Astrocyte (in vitro differentiated cells and primary cell): ENCODE measurements at regions not wholly inside any gene's neighbourhood (a gene's known extent, or its start where the extent isn't known, plus 50 kb on each side); places are given as distances from the start of the nearest gene placed in this dataset.

Experiments used
- DNase-seq: peaks from one replicate; pipeline ENCODE4 v3.0.0-alpha.2; 2010; ENCODE audit warnings: low read depth
- FAIRE-seq: peaks from 2 replicates; lab custom pipeline; 2011; peaks lifted over from hg19 to GRCh38; lab: Jason Lieb, UNC
- H2AFZ ChIP-seq: 2 replicates; pipeline ENCODE4 v1.6.0; 2012; ENCODE audit warnings: low read depth, low read length, inconsistent platforms
- H3K27ac ChIP-seq: 2 replicates; pipeline ENCODE4 v1.5.1; 2011; ENCODE audit warnings: low read depth, low read length, inconsistent platforms
- H3K27me3 ChIP-seq: 2 replicates; pipeline ENCODE4 v1.6.0; 2011; ENCODE audit warnings: low read length, inconsistent platforms; ENCODE audit not compliant: insufficient read depth
- H3K36me3 ChIP-seq: 2 replicates; pipeline ENCODE4 v1.5.1; 2011; ENCODE audit warnings: low read length, inconsistent platforms; ENCODE audit not compliant: insufficient read depth
- H3K4me1 ChIP-seq: 2 replicates; pipeline ENCODE4 v1.5.1; 2011; ENCODE audit warnings: low read length, inconsistent platforms; ENCODE audit not compliant: insufficient read depth
- H3K4me2 ChIP-seq: 2 replicates; pipeline ENCODE4 v1.6.0; 2012; ENCODE audit warnings: low read length, inconsistent platforms
- H3K4me3 ChIP-seq: 2 replicates; pipeline ENCODE4 v1.5.1; 2011; ENCODE audit warnings: low read depth, mild to moderate bottlenecking, low read length, inconsistent platforms; ENCODE audit not compliant: insufficient read depth
- H3K79me2 ChIP-seq: 2 replicates; pipeline ENCODE4 v1.6.0; 2012; ENCODE audit warnings: mild to moderate bottlenecking, low read length, inconsistent platforms; ENCODE audit not compliant: insufficient read depth
- H3K9ac ChIP-seq: 2 replicates; pipeline ENCODE4 v1.6.0; 2012; ENCODE audit warnings: mild to moderate bottlenecking, low read length, inconsistent platforms
- H3K9me3 ChIP-seq: 2 replicates; pipeline ENCODE4 v1.5.1; 2012; ENCODE audit warnings: low read depth, mild to moderate bottlenecking, low read length, inconsistent platforms; ENCODE audit not compliant: insufficient read depth
- H4K20me1 ChIP-seq: 2 replicates; pipeline ENCODE4 v1.6.0; 2012; ENCODE audit warnings: low read length, inconsistent platforms; ENCODE audit not compliant: insufficient read depth
- H3K27ac Mint-ChIP-seq: one replicate; pipeline ENCODE4 v1.8.0; 2021; ENCODE audit warnings: mild to moderate bottlenecking, mixed read lengths; ENCODE audit not compliant: unreplicated experiment
- H3K27me3 Mint-ChIP-seq: one replicate; pipeline ENCODE4 v1.8.0; 2021; ENCODE audit warnings: low read depth, mixed read lengths; ENCODE audit not compliant: unreplicated experiment
- H3K36me3 Mint-ChIP-seq: one replicate; pipeline ENCODE4 v1.8.0; 2021; ENCODE audit warnings: low read depth, mixed read lengths; ENCODE audit not compliant: unreplicated experiment
- H3K4me1 Mint-ChIP-seq: one replicate; pipeline ENCODE4 v1.8.0; 2021; ENCODE audit warnings: low read depth, mixed read lengths; ENCODE audit not compliant: unreplicated experiment
- H3K4me3 Mint-ChIP-seq: one replicate; pipeline ENCODE4 v1.8.0; 2021; ENCODE audit warnings: mild to moderate bottlenecking, moderate library complexity, mixed read lengths; ENCODE audit not compliant: unreplicated experiment
- H3K9me3 Mint-ChIP-seq: one replicate; pipeline ENCODE4 v1.8.0; 2021; ENCODE audit warnings: mild to moderate bottlenecking, mixed read lengths; ENCODE audit not compliant: unreplicated experiment
- EZH2 ChIP-seq: IDR thresholded peaks from 2 replicates; pipeline ENCODE4 v1.6.1; 2012; ENCODE audit warnings: mild to moderate bottlenecking, low read length, inconsistent platforms; ENCODE audit not compliant: insufficient read depth
- TF ChIP-seq, protein P1 (sequence below): IDR thresholded peaks from 2 replicates; pipeline ENCODE4 v1.5.1; 2011; ENCODE audit warnings: low read depth, mild to moderate bottlenecking, inconsistent platforms, low read length, moderate library complexity; ENCODE audit not compliant: insufficient read depth

DNA sequence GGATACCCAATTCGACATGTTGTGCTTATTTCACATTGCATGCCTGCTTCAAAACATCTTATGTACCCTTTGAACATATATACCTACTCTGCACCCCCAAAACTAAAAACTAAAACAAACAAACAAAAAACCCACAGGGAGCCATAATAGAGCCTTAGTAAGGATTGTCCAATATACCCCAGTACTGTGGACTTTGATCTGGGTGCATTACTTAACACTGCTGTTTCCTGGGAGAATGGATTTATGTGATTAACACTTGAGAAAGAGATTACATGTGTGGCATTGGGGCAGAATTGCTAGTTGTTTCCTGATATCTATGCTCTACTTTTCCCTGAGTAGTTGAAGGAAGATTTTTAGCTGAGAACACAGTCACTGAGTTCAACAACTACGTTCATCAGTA is 583.4 kb upstream of the ROBO1 start:
- Mint-ChIP-seq H3K4me1 (no peaks in the 10 kb centered on the region), H3K27me3 (no peaks in the 10 kb centered on the region), H3K27ac (no peak overlapping the region), H3K9me3 (no peaks in the 10 kb centered on the region), H3K36me3 (no peaks in the 10 kb centered on the region), H3K4me3 (no peak overlapping the region)
- DNase-seq (no peak), FAIRE-seq (no peak)
- H3K9ac ChIP-seq, result no peak overlapping the region
- no peaks in the 10 kb centered on the region for H3K9me3 ChIP-seq
- H3K4me3 ChIP-seq, result no peak overlapping the region
- H3K4me2 ChIP-seq, result no peak overlapping the region
- H4K20me1 ChIP-seq, result no peaks in the 10 kb centered on the region
- no peak for TF ChIP-seq EZH2
- TF ChIP-seq, protein P1, sequence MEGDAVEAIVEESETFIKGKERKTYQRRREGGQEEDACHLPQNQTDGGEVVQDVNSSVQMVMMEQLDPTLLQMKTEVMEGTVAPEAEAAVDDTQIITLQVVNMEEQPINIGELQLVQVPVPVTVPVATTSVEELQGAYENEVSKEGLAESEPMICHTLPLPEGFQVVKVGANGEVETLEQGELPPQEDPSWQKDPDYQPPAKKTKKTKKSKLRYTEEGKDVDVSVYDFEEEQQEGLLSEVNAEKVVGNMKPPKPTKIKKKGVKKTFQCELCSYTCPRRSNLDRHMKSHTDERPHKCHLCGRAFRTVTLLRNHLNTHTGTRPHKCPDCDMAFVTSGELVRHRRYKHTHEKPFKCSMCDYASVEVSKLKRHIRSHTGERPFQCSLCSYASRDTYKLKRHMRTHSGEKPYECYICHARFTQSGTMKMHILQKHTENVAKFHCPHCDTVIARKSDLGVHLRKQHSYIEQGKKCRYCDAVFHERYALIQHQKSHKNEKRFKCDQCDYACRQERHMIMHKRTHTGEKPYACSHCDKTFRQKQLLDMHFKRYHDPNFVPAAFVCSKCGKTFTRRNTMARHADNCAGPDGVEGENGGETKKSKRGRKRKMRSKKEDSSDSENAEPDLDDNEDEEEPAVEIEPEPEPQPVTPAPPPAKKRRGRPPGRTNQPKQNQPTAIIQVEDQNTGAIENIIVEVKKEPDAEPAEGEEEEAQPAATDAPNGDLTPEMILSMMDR, result no peak
- H2AFZ ChIP-seq, result no peak overlapping the region
- H3K27ac ChIP-seq, result no peak overlapping the region
- no peaks in the 10 kb centered on the region for H3K36me3 ChIP-seq
- no peaks in the 10 kb centered on the region for H3K27me3 ChIP-seq
- no peaks in the 10 kb centered on the region for H3K79me2 ChIP-seq
- H3K4me1 ChIP-seq, result no peaks in the 10 kb centered on the region

DNA sequence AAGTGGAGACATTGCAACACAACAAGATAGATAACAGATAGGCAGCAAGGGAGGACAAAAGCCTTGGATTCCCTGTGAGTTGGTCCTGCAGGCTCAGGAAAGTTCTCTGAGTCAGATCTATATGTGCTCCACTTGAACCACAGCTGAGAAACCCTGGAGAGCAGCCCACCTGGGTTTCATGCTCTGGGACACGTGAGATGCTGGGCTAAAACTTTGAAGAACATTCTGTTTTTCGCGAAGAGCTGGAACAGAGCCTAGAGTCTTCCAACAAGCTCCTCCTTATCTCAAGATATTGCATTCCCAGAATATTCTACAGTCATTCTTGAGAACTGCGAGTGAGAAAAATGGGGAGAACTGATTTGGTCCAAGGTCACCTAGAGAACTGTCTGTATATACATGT is 583.0 kb upstream of the ROBO1 start:
- H3K9ac ChIP-seq, result no peak overlapping the region
- no peak for FAIRE-seq
- TF ChIP-seq EZH2, result no peak
- TF ChIP-seq, protein P1, result no peak
- Mint-ChIP-seq H3K9me3 (no peaks in the 10 kb centered on the region), H3K27me3 (no peaks in the 10 kb centered on the region), H3K4me1 (no peaks in the 10 kb centered on the region), H3K4me3 (no peak overlapping the region), H3K27ac (no peak overlapping the region), H3K36me3 (no peaks in the 10 kb centered on the region)
- peak; percentile 16 for DNase-seq
- H3K36me3 ChIP-seq, result no peaks in the 10 kb centered on the region
- no peak overlapping the region for H2AFZ ChIP-seq
- H3K4me3 ChIP-seq, result no peak overlapping the region
- H3K79me2 ChIP-seq, result no peaks in the 10 kb centered on the region
- H4K20me1 ChIP-seq, result no peaks in the 10 kb centered on the region
- H3K4me2 ChIP-seq, result no peak overlapping the region
- no peaks in the 10 kb centered on the region for H3K4me1 ChIP-seq
- H3K9me3 ChIP-seq, result no peaks in the 10 kb centered on the region
- no peaks in the 10 kb centered on the region for H3K27me3 ChIP-seq
- no peak overlapping the region for H3K27ac ChIP-seq

GRCh38 chr3:80338366-80338765 is 570.6 kb upstream of the ROBO1 start:
- no peaks in the 10 kb centered on the region for H3K27me3 Mint-ChIP-seq
- Histone ChIP-seq H4K20me1 (no peaks in the 10 kb centered on the region), H3K4me1 (no peaks in the 10 kb centered on the region), H3K4me2 (no peak overlapping the region), H3K27ac (no peak overlapping the region), H3K79me2 (no peaks in the 10 kb centered on the region), H2AFZ (peak overlapping the region; percentile 2), H3K36me3 (no peaks in the 10 kb centered on the region), H3K27me3 (no peaks in the 10 kb centered on the region), H3K9me3 (no peaks in the 10 kb centered on the region), H3K9ac (no peak overlapping the region), H3K4me3 (no peak overlapping the region)
- no peaks in the 10 kb centered on the region for H3K9me3 Mint-ChIP-seq
- DNase-seq (peak; percentile 6), FAIRE-seq (no peak)
- no peak overlapping the region for H3K27ac Mint-ChIP-seq
- H3K4me3 Mint-ChIP-seq, result no peak overlapping the region
- no peaks in the 10 kb centered on the region for H3K36me3 Mint-ChIP-seq
- no peak for TF ChIP-seq EZH2
- TF ChIP-seq, protein P1, result no peak
- no peaks in the 10 kb centered on the region for H3K4me1 Mint-ChIP-seq
